ENCODE measurements at regions not wholly inside any gene's neighbourhood (a gene's known extent, or its start where the extent isn't known, plus 50 kb on each side); places are given as distances from the start of the nearest gene placed in this dataset.

DNA sequence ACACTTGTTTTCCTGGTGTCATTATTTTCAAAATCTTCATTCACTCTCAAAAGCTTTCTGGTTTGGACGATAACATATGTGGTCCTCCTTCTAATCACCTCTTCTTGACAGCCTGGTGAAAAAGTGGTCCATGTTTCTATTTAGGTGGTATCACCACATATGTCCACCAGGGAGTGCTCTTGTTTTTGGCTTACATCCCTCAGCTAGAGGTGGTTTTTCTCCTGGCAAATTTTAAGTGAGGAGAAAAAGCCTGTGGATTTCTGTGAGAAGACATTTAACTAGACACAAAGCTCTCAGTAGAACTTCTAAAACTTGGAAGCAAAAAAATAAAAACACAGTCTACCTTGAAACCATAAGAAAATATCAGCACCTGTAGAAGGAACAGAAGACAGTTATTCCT, 58.0 kb upstream of the FRMPD4 start:
- no peaks in the 10 kb centered on the region for H3K4me1 ChIP-seq (ENCODE audit: control insufficient read depth, insufficient read depth, low read length)
- H2AFZ ChIP-seq (replicated peaks; ENCODE audit: low read length, poor library complexity) = no peak overlapping the region
- no peak overlapping the region for H2BK120ac ChIP-seq (ENCODE audit: low read depth, low read length)
- DNase-seq = peak; percentile 55
- intact Hi-C loops (cut with micrococcal nuclease) (loop anchor here (1.0 to 10.0 kb wide), 6 partner anchors 57 to 825 kb away; partner anchors contain the start of genes FRMPD4 and TLR8), in situ Hi-C loops (cut with MboI; ENCODE audit: low sequenced_read_pairs) (loop anchor here (25.0 kb wide), 1 partner anchor 632 kb away; no protein-coding TSS in a partner anchor), dilution Hi-C loops (cut with HindIII; ENCODE audit: low sequenced_read_pairs, unreplicated experiment) (no loop called here)
- no peak overlapping the region for H4K5ac ChIP-seq (ENCODE audit: low read depth, low read length)
- ChIA-PET CTCF (interaction anchor here (0.8 to 1.7 kb wide), 3 partner anchors 12 to 621 kb away, joined by 3 to 5 read pairs (median 4); no protein-coding TSS in a partner anchor), POLR2A (ENCODE audit: unreplicated experiment) (no interaction called here)
- no peak overlapping the region for H3K14ac ChIP-seq (replicated peaks; ENCODE audit: low read depth, low read length)
- no peak overlapping the region for H3K27ac ChIP-seq (ENCODE audit: insufficient read depth, low read length)
- TF ChIP-seq MAZ (IDR thresholded peaks at IDR 0.05; ENCODE audit: borderline replicate concordance, low read depth, low read length) (no peak), SMC3 (IDR thresholded peaks at IDR 0.05; ENCODE audit: low read depth, low read length) (peak; percentile 79), FOS (IDR thresholded peaks at IDR 0.05; ENCODE audit: low read depth, low read length) (no peak), RAD21 (IDR thresholded peaks at IDR 0.05; ENCODE audit: low read length) (peak; percentile 80), CEBPB (IDR thresholded peaks at IDR 0.05; ENCODE audit: low read depth, low read length) (no peak), BHLHE40 (IDR thresholded peaks at IDR 0.05; ENCODE audit: low read depth, low read length) (no peak), RFX5 (IDR thresholded peaks at IDR 0.05; ENCODE audit: low read depth, low read length) (no peak), MAFK (IDR thresholded peaks at IDR 0.05; ENCODE audit: low read depth, low read length) (no peak), NFE2L2 (IDR thresholded peaks at IDR 0.05; ENCODE audit: low read depth, low read length) (no peak), POLR2A (IDR thresholded peaks at IDR 0.05; ENCODE audit: low read depth, low read length) (no peak), CHD1 (IDR thresholded peaks at IDR 0.05; ENCODE audit: low read depth, low read length) (no peak), RCOR1 (IDR thresholded peaks at IDR 0.05; ENCODE audit: insufficient replicate concordance, low read length) (no peak), MXI1 (IDR thresholded peaks at IDR 0.05; ENCODE audit: borderline replicate concordance, low read depth, low read length) (no peak)
- TF ChIP-seq, protein P1, sequence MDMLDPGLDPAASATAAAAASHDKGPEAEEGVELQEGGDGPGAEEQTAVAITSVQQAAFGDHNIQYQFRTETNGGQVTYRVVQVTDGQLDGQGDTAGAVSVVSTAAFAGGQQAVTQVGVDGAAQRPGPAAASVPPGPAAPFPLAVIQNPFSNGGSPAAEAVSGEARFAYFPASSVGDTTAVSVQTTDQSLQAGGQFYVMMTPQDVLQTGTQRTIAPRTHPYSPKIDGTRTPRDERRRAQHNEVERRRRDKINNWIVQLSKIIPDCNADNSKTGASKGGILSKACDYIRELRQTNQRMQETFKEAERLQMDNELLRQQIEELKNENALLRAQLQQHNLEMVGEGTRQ (IDR thresholded peaks at IDR 0.05; ENCODE audit: low read depth, low read length) = no peak
- TF ChIP-seq, protein P2, sequence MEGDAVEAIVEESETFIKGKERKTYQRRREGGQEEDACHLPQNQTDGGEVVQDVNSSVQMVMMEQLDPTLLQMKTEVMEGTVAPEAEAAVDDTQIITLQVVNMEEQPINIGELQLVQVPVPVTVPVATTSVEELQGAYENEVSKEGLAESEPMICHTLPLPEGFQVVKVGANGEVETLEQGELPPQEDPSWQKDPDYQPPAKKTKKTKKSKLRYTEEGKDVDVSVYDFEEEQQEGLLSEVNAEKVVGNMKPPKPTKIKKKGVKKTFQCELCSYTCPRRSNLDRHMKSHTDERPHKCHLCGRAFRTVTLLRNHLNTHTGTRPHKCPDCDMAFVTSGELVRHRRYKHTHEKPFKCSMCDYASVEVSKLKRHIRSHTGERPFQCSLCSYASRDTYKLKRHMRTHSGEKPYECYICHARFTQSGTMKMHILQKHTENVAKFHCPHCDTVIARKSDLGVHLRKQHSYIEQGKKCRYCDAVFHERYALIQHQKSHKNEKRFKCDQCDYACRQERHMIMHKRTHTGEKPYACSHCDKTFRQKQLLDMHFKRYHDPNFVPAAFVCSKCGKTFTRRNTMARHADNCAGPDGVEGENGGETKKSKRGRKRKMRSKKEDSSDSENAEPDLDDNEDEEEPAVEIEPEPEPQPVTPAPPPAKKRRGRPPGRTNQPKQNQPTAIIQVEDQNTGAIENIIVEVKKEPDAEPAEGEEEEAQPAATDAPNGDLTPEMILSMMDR (conservative IDR thresholded peaks at IDR 0.05; ENCODE audit: low read depth, low read length) = peak; percentile 66
- TF ChIP-seq, protein P3, sequence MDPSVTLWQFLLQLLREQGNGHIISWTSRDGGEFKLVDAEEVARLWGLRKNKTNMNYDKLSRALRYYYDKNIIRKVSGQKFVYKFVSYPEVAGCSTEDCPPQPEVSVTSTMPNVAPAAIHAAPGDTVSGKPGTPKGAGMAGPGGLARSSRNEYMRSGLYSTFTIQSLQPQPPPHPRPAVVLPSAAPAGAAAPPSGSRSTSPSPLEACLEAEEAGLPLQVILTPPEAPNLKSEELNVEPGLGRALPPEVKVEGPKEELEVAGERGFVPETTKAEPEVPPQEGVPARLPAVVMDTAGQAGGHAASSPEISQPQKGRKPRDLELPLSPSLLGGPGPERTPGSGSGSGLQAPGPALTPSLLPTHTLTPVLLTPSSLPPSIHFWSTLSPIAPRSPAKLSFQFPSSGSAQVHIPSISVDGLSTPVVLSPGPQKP (IDR thresholded peaks at IDR 0.05; ENCODE audit: borderline replicate concordance, low read depth, low read length) = no peak
- H2BK5ac ChIP-seq (ENCODE audit: low read depth, low read length, poor library complexity, severe bottlenecking) = no peak overlapping the region
- WGBS, 2 experiments (ENCODE audit: extremely low coverage in 2 of 2, insufficient read length in 1 of 2) = no CpG with 5 or more reads among the region's 1 CpG
- no peaks in the 10 kb centered on the region for H4K20me1 ChIP-seq (ENCODE audit: insufficient read depth, low read length)
- no peak overlapping the region for H4K91ac ChIP-seq (ENCODE audit: insufficient read depth, low read depth, low read length)
- no peak overlapping the region for H3K4ac ChIP-seq (ENCODE audit: low read depth, low read length)
- no peak overlapping the region for H2BK20ac ChIP-seq (ENCODE audit: low read depth, low read length)
- H3K18ac ChIP-seq (ENCODE audit: low read depth, low read length) = no peak overlapping the region
- H3K9ac ChIP-seq (ENCODE audit: low read depth, low read length) = no peak overlapping the region
- H3K27me3 ChIP-seq (ENCODE audit: control insufficient read depth, insufficient read depth, low read length) = peaks cover 2% of the 10 kb centered on the region; the same call in 1 of the 2 replicates
- H3K23ac ChIP-seq (ENCODE audit: low read depth, low read length) = no peak overlapping the region
- H3K36me3 ChIP-seq (ENCODE audit: control insufficient read depth, insufficient read depth, low read length) = no peaks in the 10 kb centered on the region
- no peaks in the 10 kb centered on the region for H3K9me3 ChIP-seq (ENCODE audit: control insufficient read depth, insufficient read depth, low read length)
- no peaks in the 10 kb centered on the region for H3K9me1 ChIP-seq (ENCODE audit: insufficient read depth, low read length)
- no peak overlapping the region for H3K4me2 ChIP-seq (ENCODE audit: low read depth, low read length)
- BruUV-seq (replicated peaks) = no TSS peak
- H3K4me3 ChIP-seq (ENCODE audit: insufficient read depth, low read depth, low read length) = no peak overlapping the region
- no peak for ATAC-seq (ENCODE audit: low read depth)
- H3K56ac ChIP-seq (ENCODE audit: extremely low read depth, insufficient read depth, low read length) = no peak overlapping the region
- H2AK9ac ChIP-seq (replicated peaks; ENCODE audit: low read depth, low read length, poor library complexity) = no peak overlapping the region
- no peak overlapping the region for H2AK5ac ChIP-seq (ENCODE audit: low read depth, low read length)
- H4K8ac ChIP-seq (ENCODE audit: low read depth in 2 of 2, low read length in 2 of 2) = no peak overlapping the region
- H2BK15ac ChIP-seq (ENCODE audit: low read depth, low read length) = no peak overlapping the region
- no peaks in the 10 kb centered on the region for H3K79me1 ChIP-seq (ENCODE audit: low read depth in 1 of 2, low read length in 2 of 2)

All from IMR-90 (cell line).